Loucy (cell line): ENCODE measurements at regions not wholly inside any gene's neighbourhood (a gene's known extent, or its start where the extent isn't known, plus 50 kb on each side); places are given as distances from the start of the nearest gene placed in this dataset.

Experiments used
- H2AFZ ChIP-seq: fragments of 200-600 bp; sonication (generic); 2 replicates; pipeline ENCODE4 v1.6.0; 2016; ENCODE audit warnings: antibody characterized with exemption, mild to moderate bottlenecking, low read length, moderate library complexity
- H3F3A ChIP-seq: fragments of 200-600 bp; 2 replicates; pipeline ENCODE4 v1.6.0; 2016; ENCODE audit warnings: antibody characterized with exemption, low read depth, mild to moderate bottlenecking
- H3K27me3 ChIP-seq: fragments of 200-600 bp; sonication (generic); 2 replicates; pipeline ENCODE4 v1.6.1; 2014; ENCODE audit warnings: low read length, mild to moderate bottlenecking; ENCODE audit not compliant: insufficient read depth, poor library complexity, severe bottlenecking
- H3K36me3 ChIP-seq: fragments of 200-600 bp; sonication (generic); 2 replicates; pipeline ENCODE4 v1.6.1; 2016; ENCODE audit warnings: low read length; ENCODE audit not compliant: insufficient read depth
- H3K4me1 ChIP-seq: fragments of 200-600 bp; sonication (generic); 2 replicates; pipeline ENCODE4 v1.5.1; 2014; ENCODE audit warnings: low read length, mild to moderate bottlenecking; ENCODE audit not compliant: insufficient read depth, poor library complexity, severe bottlenecking
- H3K4me2 ChIP-seq: fragments of 200-600 bp; sonication (generic); 2 replicates; pipeline ENCODE4 v1.6.0; 2014; ENCODE audit warnings: antibody characterized with exemption, low read length, low read depth, mild to moderate bottlenecking; ENCODE audit not compliant: poor library complexity, severe bottlenecking
- H3K4me3 ChIP-seq: fragments of 200-600 bp; sonication (generic); 2 replicates; pipeline ENCODE4 v1.5.1; 2014; ENCODE audit warnings: low read length, mild to moderate bottlenecking, mixed read lengths; ENCODE audit not compliant: poor library complexity, severe bottlenecking
- H3K79me2 ChIP-seq: fragments of 200-600 bp; sonication (generic); 2 replicates; pipeline ENCODE4 v1.6.1; 2014; ENCODE audit warnings: low read length; ENCODE audit not compliant: insufficient read depth
- H3K9ac ChIP-seq: fragments of 200-600 bp; sonication (generic); 2 replicates; pipeline ENCODE4 v1.6.0; 2014; ENCODE audit warnings: mild to moderate bottlenecking, low read depth, low read length, moderate library complexity; ENCODE audit not compliant: poor library complexity, severe bottlenecking
- H3K9me2 ChIP-seq: fragments of 200-600 bp; sonication (generic); replicated peaks from 2 replicates; pipeline ENCODE4 v1.6.1; 2016; ENCODE audit warnings: low read depth, low read length, mixed read lengths
- H3K9me3 ChIP-seq: fragments of 200-600 bp; sonication (generic); 2 replicates; pipeline ENCODE4 v1.6.1; 2014; ENCODE audit warnings: mild to moderate bottlenecking, antibody characterized with exemption, low read length, low read depth; ENCODE audit not compliant: insufficient read depth
- H4K20me1 ChIP-seq: fragments of 200-600 bp; sonication (generic); 2 replicates; pipeline ENCODE4 v1.6.0; 2014; ENCODE audit warnings: antibody characterized with exemption, low read length, mild to moderate bottlenecking; ENCODE audit not compliant: insufficient read depth, poor library complexity, severe bottlenecking
- CTCF ChIP-seq: fragments of 200-600 bp; sonication (generic); conservative IDR thresholded peaks from 2 replicates; pipeline ENCODE4 v1.5.1; 2014; ENCODE audit warnings: mild to moderate bottlenecking, antibody characterized with exemption, low read length
- EZH2phosphoT487 ChIP-seq: fragments of 200-600 bp; IDR thresholded peaks from 2 replicates; pipeline ENCODE4 v1.6.1; 2018; ENCODE audit warnings: antibody characterized with exemption, mild to moderate bottlenecking, moderate library complexity, borderline replicate concordance

GRCh38 chr3:110910346-110910955 lies 161.2 kb upstream of the NECTIN3 start:
- H3K36me3 ChIP-seq, result no peaks in the 10 kb centered on the region
- no peak for TF ChIP-seq EZH2phosphoT487
- TF ChIP-seq CTCF, result no peak
- H3K9ac ChIP-seq, result no peak overlapping the region
- no peaks in the 10 kb centered on the region for H3F3A ChIP-seq
- H3K27me3 ChIP-seq, result no peaks in the 10 kb centered on the region
- H3K79me2 ChIP-seq, result no peaks in the 10 kb centered on the region
- no peaks in the 10 kb centered on the region for H3K4me1 ChIP-seq
- H3K9me3 ChIP-seq, result no peaks in the 10 kb centered on the region
- no peak overlapping the region for H3K4me2 ChIP-seq
- no peaks in the 10 kb centered on the region for H4K20me1 ChIP-seq
- no peak overlapping the region for H3K4me3 ChIP-seq
- no peaks in the 10 kb centered on the region for H3K9me2 ChIP-seq
- H2AFZ ChIP-seq, result no peak overlapping the region

GRCh38 chr3:110918963-110919362 lies 152.7 kb upstream of the NECTIN3 start:
- Histone ChIP-seq H3K36me3 (no peaks in the 10 kb centered on the region), H3K79me2 (no peaks in the 10 kb centered on the region), H3K9me2 (no peaks in the 10 kb centered on the region), H3K9me3 (no peaks in the 10 kb centered on the region), H3K4me3 (no peak overlapping the region), H3F3A (no peaks in the 10 kb centered on the region), H4K20me1 (no peaks in the 10 kb centered on the region), H2AFZ (no peak overlapping the region), H3K4me2 (no peak overlapping the region), H3K9ac (no peak overlapping the region), H3K4me1 (no peaks in the 10 kb centered on the region), H3K27me3 (no peaks in the 10 kb centered on the region)
- TF ChIP-seq EZH2phosphoT487, result no peak
- TF ChIP-seq CTCF, result no peak

GRCh38 chr3:110925798-110926197 lies 145.8 kb upstream of the NECTIN3 start:
- Histone ChIP-seq H3K4me3 (no peak overlapping the region), H3K4me1 (no peaks in the 10 kb centered on the region), H2AFZ (no peak overlapping the region), H3K79me2 (no peaks in the 10 kb centered on the region), H3F3A (no peaks in the 10 kb centered on the region), H4K20me1 (no peaks in the 10 kb centered on the region), H3K9me3 (no peaks in the 10 kb centered on the region), H3K36me3 (no peaks in the 10 kb centered on the region), H3K27me3 (no peaks in the 10 kb centered on the region), H3K9me2 (no peaks in the 10 kb centered on the region), H3K9ac (no peak overlapping the region), H3K4me2 (no peak overlapping the region)
- no peak for TF ChIP-seq EZH2phosphoT487
- no peak for TF ChIP-seq CTCF
